ENCODE measurements at regions not wholly inside any gene's neighbourhood (a gene's known extent, or its start where the extent isn't known, plus 50 kb on each side); places are given as distances from the start of the nearest gene placed in this dataset.

DNA sequence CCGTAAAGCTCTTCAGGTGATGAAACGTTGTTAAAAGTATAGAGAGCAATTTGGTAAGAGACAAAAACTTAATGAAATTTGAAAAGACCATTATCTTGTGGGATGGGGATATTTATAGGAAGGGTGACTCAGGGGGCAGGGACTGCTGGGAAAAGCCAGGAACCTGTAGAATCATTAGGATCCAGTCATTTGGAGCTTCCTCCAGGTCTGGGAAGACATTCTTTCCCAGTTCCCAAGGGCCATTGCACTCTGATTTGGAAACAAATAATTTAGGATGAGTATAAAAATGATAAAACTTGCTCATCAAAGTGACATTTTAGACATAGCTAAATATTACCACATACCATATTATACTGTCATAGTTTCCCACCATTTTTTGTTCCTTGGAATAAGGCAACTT is 143.9 kb downstream of the PFKFB3 start:
- TF ChIP-seq EGR1 (IDR thresholded peaks at IDR 0.05; ENCODE audit: low read depth) (no peak), EZH2phosphoT487 (IDR thresholded peaks at IDR 0.05; ENCODE audit: borderline replicate concordance) (no peak), TCF7L2 (IDR thresholded peaks at IDR 0.05; ENCODE audit: borderline replicate concordance, extremely low read depth, insufficient read depth, insufficient read length) (no peak)
- TF ChIP-seq, protein P1, sequence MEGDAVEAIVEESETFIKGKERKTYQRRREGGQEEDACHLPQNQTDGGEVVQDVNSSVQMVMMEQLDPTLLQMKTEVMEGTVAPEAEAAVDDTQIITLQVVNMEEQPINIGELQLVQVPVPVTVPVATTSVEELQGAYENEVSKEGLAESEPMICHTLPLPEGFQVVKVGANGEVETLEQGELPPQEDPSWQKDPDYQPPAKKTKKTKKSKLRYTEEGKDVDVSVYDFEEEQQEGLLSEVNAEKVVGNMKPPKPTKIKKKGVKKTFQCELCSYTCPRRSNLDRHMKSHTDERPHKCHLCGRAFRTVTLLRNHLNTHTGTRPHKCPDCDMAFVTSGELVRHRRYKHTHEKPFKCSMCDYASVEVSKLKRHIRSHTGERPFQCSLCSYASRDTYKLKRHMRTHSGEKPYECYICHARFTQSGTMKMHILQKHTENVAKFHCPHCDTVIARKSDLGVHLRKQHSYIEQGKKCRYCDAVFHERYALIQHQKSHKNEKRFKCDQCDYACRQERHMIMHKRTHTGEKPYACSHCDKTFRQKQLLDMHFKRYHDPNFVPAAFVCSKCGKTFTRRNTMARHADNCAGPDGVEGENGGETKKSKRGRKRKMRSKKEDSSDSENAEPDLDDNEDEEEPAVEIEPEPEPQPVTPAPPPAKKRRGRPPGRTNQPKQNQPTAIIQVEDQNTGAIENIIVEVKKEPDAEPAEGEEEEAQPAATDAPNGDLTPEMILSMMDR (IDR thresholded peaks at IDR 0.05 in 2 of 3, conservative IDR thresholded peaks at IDR 0.05 in 1 of 3; ENCODE audit: borderline replicate concordance in 1 of 3, insufficient read depth in 1 of 3, low read depth in 2 of 3, low read length in 2 of 3) = no peak

Measured in HCT116 (cell line).